DOHH2 (cell line): ENCODE measurements at regions not wholly inside any gene's neighbourhood (a gene's known extent, or its start where the extent isn't known, plus 50 kb on each side); places are given as distances from the start of the nearest gene placed in this dataset.
"Not testable (repeated sequence)": the region's sequence is repeated elsewhere in the genome, so short reads cannot be mapped to it uniquely, and the experiment has no call there.

Experiments used
- EZH2phosphoT487 ChIP-seq: fragments of 200-600 bp; sonication (generic); IDR thresholded peaks from 2 replicates; pipeline ENCODE4 v1.6.1; 2017; ENCODE audit warnings: borderline replicate concordance, mild to moderate bottlenecking, antibody characterized with exemption, low read length, moderate library complexity, mixed read lengths
- TF ChIP-seq, protein P1 (sequence below): fragments of 200-600 bp; sonication (generic); IDR thresholded peaks from one replicate; pipeline ENCODE4 v1.5.1; 2014; ENCODE audit warnings: antibody characterized with exemption, mild to moderate bottlenecking, low read depth, low read length; ENCODE audit not compliant: poor library complexity, severe bottlenecking

- TF ChIP-seq, protein P1, sequence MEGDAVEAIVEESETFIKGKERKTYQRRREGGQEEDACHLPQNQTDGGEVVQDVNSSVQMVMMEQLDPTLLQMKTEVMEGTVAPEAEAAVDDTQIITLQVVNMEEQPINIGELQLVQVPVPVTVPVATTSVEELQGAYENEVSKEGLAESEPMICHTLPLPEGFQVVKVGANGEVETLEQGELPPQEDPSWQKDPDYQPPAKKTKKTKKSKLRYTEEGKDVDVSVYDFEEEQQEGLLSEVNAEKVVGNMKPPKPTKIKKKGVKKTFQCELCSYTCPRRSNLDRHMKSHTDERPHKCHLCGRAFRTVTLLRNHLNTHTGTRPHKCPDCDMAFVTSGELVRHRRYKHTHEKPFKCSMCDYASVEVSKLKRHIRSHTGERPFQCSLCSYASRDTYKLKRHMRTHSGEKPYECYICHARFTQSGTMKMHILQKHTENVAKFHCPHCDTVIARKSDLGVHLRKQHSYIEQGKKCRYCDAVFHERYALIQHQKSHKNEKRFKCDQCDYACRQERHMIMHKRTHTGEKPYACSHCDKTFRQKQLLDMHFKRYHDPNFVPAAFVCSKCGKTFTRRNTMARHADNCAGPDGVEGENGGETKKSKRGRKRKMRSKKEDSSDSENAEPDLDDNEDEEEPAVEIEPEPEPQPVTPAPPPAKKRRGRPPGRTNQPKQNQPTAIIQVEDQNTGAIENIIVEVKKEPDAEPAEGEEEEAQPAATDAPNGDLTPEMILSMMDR: not testable (repeated sequence)
- not testable (repeated sequence) for TF ChIP-seq EZH2phosphoT487
Measured at GRCh38 chrX:40387869-40388268, 192.9 kb upstream of the ATP6AP2 start.
